ENCODE measurements at regions not wholly inside any gene's neighbourhood (a gene's known extent, or its start where the extent isn't known, plus 50 kb on each side); places are given as distances from the start of the nearest gene placed in this dataset.

DNA sequence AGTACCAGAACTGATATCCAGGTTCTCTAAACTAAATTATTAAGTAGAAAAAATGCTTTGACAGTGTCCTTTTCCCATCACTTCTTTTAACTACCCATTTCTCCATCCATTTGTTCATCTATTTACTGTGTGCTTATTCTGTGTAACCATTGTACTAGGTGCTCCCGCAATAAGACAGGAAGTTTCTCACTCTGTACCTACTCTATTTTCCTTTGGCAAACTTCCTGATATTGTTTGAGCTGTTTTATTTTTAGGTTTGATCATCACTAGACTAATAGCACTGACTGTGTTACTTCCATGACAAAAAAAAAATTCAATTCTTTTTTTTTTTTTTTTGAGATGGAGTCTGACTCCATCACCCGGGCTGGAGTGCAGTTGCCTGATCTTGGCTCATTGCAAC, 102.5 kb upstream of the CASK start:
- Histone ChIP-seq H3K36me3 (ENCODE audit: control insufficient read depth, insufficient read depth, low read length) (no peaks in the 10 kb centered on the region), H3K27me3 (ENCODE audit: control insufficient read depth, insufficient read depth, low read length) (no peaks in the 10 kb centered on the region), H3K4me3 (ENCODE audit: low read depth, low read length) (no peak overlapping the region)
- DNase-seq (ENCODE audit: low read depth): no peak
- CTCF ChIA-PET: interaction anchor here (1.0 kb wide), 1 partner anchor 9 kb away, joined by 3 read pairs; no protein-coding TSS in a partner anchor
- TF ChIP-seq, protein P1, sequence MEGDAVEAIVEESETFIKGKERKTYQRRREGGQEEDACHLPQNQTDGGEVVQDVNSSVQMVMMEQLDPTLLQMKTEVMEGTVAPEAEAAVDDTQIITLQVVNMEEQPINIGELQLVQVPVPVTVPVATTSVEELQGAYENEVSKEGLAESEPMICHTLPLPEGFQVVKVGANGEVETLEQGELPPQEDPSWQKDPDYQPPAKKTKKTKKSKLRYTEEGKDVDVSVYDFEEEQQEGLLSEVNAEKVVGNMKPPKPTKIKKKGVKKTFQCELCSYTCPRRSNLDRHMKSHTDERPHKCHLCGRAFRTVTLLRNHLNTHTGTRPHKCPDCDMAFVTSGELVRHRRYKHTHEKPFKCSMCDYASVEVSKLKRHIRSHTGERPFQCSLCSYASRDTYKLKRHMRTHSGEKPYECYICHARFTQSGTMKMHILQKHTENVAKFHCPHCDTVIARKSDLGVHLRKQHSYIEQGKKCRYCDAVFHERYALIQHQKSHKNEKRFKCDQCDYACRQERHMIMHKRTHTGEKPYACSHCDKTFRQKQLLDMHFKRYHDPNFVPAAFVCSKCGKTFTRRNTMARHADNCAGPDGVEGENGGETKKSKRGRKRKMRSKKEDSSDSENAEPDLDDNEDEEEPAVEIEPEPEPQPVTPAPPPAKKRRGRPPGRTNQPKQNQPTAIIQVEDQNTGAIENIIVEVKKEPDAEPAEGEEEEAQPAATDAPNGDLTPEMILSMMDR (IDR thresholded peaks at IDR 0.05; ENCODE audit: insufficient read depth, low read depth, low read length): no peak
- POLR2A ChIA-PET: no interaction called here

DNA sequence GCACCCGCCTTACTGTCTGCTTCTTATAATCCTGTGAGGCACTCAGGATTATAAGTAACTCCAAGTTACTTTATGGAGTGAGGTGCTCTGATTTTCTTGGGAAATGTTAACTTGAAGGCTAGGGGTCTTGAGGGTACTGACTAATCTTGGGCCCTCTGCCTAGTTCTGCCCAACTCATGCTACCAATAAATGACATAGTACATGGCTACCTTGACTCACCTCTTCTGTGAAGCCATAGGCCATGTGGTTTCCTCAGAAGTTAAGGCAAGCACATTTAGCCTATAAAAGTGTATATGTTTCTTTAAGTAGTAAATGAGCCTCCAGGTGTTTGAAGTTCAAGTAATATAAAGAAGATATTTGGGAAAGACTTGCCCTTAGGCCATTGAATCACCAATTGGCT, 99.8 kb upstream of the CASK start:
- DNase-seq (ENCODE audit: low read depth): no peak
- Histone ChIP-seq H3K27me3 (ENCODE audit: control insufficient read depth, insufficient read depth, low read length) (no peaks in the 10 kb centered on the region), H3K36me3 (ENCODE audit: control insufficient read depth, insufficient read depth, low read length) (no peaks in the 10 kb centered on the region), H3K4me3 (ENCODE audit: low read depth, low read length) (no peak overlapping the region)
- CTCF ChIA-PET: no interaction called here
- TF ChIP-seq, protein P1 (IDR thresholded peaks at IDR 0.05; ENCODE audit: insufficient read depth, low read depth, low read length): no peak
- POLR2A ChIA-PET: no interaction called here

DNA sequence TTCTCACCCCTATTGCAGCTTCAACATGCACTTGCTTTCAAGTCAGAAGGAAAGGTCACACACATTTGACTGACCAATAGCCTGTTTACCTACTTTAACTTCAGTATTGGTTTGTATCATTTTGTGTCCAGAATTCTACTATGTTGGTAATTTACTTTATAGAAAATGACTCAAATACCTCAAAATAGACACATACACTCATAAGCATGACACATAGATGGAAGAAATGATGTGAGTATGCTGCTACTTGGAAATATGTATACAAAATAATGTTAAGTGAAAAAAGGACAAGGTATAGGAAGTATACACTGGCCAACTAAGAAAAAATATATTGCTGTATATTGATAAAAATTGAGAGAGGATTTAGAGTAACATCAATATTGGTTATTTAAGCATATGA, 98.8 kb upstream of the CASK start:
- Histone ChIP-seq H3K36me3 (ENCODE audit: control insufficient read depth, insufficient read depth, low read length) (no peaks in the 10 kb centered on the region), H3K4me3 (ENCODE audit: low read depth, low read length) (no peak overlapping the region), H3K27me3 (ENCODE audit: control insufficient read depth, insufficient read depth, low read length) (no peaks in the 10 kb centered on the region)
- ChIA-PET POLR2A (no interaction called here), CTCF (no interaction called here)
- TF ChIP-seq, protein P1 (IDR thresholded peaks at IDR 0.05; ENCODE audit: insufficient read depth, low read depth, low read length): no peak
- DNase-seq (ENCODE audit: low read depth): no peak

DNA sequence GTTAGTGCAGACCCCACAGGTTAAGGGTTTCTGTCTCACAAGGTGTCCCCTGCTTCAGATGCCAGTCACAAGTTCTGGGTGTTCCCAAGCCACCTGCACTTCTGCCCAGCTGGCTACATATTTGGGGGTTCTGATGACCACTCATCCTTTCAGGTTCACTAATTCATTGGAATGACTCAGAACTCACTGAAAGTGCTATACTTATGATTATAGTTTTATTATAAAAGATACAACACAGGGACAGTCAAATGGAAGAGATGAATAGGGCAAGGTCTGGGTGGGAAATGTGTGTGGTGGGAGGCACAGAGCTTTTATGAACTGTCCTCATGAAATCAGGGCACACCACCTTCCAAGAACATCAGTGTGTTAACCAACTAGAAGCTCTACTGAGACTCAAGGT, 97.7 kb upstream of the CASK start:
- no peaks in the 10 kb centered on the region for H3K36me3 ChIP-seq (ENCODE audit: control insufficient read depth, insufficient read depth, low read length)
- TF ChIP-seq, protein P1 (IDR thresholded peaks at IDR 0.05; ENCODE audit: insufficient read depth, low read depth, low read length): no peak
- no peaks in the 10 kb centered on the region for H3K27me3 ChIP-seq (ENCODE audit: control insufficient read depth, insufficient read depth, low read length)
- POLR2A ChIA-PET: no interaction called here
- H3K4me3 ChIP-seq (ENCODE audit: low read depth, low read length): no peak overlapping the region
- CTCF ChIA-PET: no interaction called here
- no peak for DNase-seq (ENCODE audit: low read depth)

DNA sequence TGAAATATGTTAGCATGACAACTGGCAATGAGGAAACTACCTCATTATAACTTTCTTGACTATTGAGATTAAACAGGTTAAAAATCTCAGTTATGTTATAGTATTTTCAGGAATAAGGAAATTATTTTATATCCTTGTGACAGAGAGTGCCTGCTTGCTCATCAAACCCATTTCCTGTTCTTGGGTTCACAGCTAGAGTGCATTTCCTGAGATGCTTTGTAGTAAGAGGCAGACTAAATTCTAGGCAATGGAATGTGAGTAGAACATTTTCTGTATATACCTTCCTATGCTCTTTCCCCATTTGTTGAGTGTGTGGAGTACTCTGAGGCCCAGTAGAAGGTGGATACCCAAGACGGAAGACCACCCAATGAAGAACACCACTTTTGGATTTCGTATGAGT, 96.9 kb upstream of the CASK start:
- TF ChIP-seq, protein P1 (IDR thresholded peaks at IDR 0.05; ENCODE audit: insufficient read depth, low read depth, low read length): no peak
- H3K27me3 ChIP-seq (ENCODE audit: control insufficient read depth, insufficient read depth, low read length): no peaks in the 10 kb centered on the region
- H3K4me3 ChIP-seq (ENCODE audit: low read depth, low read length): no peak overlapping the region
- H3K36me3 ChIP-seq (ENCODE audit: control insufficient read depth, insufficient read depth, low read length): no peaks in the 10 kb centered on the region
- CTCF ChIA-PET: no interaction called here
- no peak for DNase-seq (ENCODE audit: low read depth)
- POLR2A ChIA-PET: no interaction called here

Measured in BJ (cell line).